CD8-positive, alpha-beta memory T cell (primary cell): ENCODE measurements at regions not wholly inside any gene's neighbourhood (a gene's known extent, or its start where the extent isn't known, plus 50 kb on each side); places are given as distances from the start of the nearest gene placed in this dataset.
"Not testable (repeated sequence)": the region's sequence is repeated elsewhere in the genome, so short reads cannot be mapped to it uniquely, and the experiment has no call there.

Experiments
- CTCF ChIA-PET: fragments of 350-600 bp; sonication (Branson Sonifier 250); formaldehyde crosslinking; loops from one replicate; lab custom pipeline; 2021; ENCODE audit warnings: antibody characterized with exemption; lab: Charles Lee
- POLR2A ChIA-PET: fragments of 350-600 bp; sonication (Branson Sonifier 250); formaldehyde crosslinking; loops from one replicate; lab custom pipeline; 2021; ENCODE audit warnings: antibody characterized with exemption; lab: Charles Lee
- DNase-seq, 5 donors: peaks; one replicate each; pipeline versions ENCODE4 v3.0.0 to v3.0.0-alpha.2; 2020 to 2022; ENCODE audit warnings: mixed read lengths in 1 of 5
- H3K27ac ChIP-seq: one replicate; pipeline ENCODE4 v1.7.0; 2013; ENCODE audit warnings: low read depth, mild to moderate bottlenecking, low read length, moderate library complexity
- H3K27me3 ChIP-seq: 2 replicates; pipeline ENCODE4 v1.7.0; 2013; ENCODE audit warnings: low read length, mild to moderate bottlenecking; ENCODE audit not compliant: insufficient read depth, poor library complexity, severe bottlenecking
- H3K36me3 ChIP-seq: 2 replicates; pipeline ENCODE4 v1.7.0; 2013; ENCODE audit warnings: mild to moderate bottlenecking, low read length, moderate library complexity; ENCODE audit not compliant: insufficient read depth
- H3K4me1 ChIP-seq: 2 replicates; pipeline ENCODE4 v1.7.0; 2013; ENCODE audit warnings: mild to moderate bottlenecking, low read length, moderate library complexity; ENCODE audit not compliant: insufficient read depth
- H3K4me3 ChIP-seq: 2 replicates; pipeline ENCODE4 v1.7.0; 2013; ENCODE audit warnings: mild to moderate bottlenecking, low read length
- H3K9me3 ChIP-seq: 2 replicates; pipeline ENCODE4 v1.7.0; 2013; ENCODE audit warnings: mild to moderate bottlenecking, low read length
- H3K27ac Mint-ChIP-seq, 8 donors: one replicate each; pipeline ENCODE4 v1.8.0; 2020 to 2021; ENCODE audit warnings: mixed read lengths in 8 of 8, mild to moderate bottlenecking in 6 of 8, inconsistent platforms in 3 of 8, moderate library complexity in 3 of 8
- H3K27me3 Mint-ChIP-seq, 2 donors: one replicate each; pipeline ENCODE4 v1.8.0; 2020 to 2021; ENCODE audit warnings: mixed read lengths in 2 of 2, mild to moderate bottlenecking in 1 of 2, moderate library complexity in 1 of 2
- H3K36me3 Mint-ChIP-seq, 3 donors: one replicate each; pipeline ENCODE4 v1.8.0; 2020 to 2021; ENCODE audit warnings: mixed read lengths in 3 of 3, inconsistent platforms in 1 of 3, mild to moderate bottlenecking in 1 of 3
- H3K4me1 Mint-ChIP-seq, 3 donors: one replicate each; pipeline ENCODE4 v1.8.0; 2020 to 2021; ENCODE audit warnings: mixed read lengths in 3 of 3, inconsistent platforms in 1 of 3, mild to moderate bottlenecking in 1 of 3
- H3K4me3 Mint-ChIP-seq, 7 donors: one replicate each; pipeline ENCODE4 v1.8.0; 2020 to 2021; ENCODE audit warnings: mixed read lengths in 7 of 7, mild to moderate bottlenecking in 6 of 7, moderate library complexity in 4 of 7, inconsistent platforms in 2 of 7
- H3K9me3 Mint-ChIP-seq, 5 donors: one replicate each; pipeline ENCODE4 v1.8.0; 2020 to 2022; ENCODE audit warnings: mixed read lengths in 5 of 5, mild to moderate bottlenecking in 3 of 5, moderate library complexity in 2 of 5, inconsistent platforms in 1 of 5

DNA sequence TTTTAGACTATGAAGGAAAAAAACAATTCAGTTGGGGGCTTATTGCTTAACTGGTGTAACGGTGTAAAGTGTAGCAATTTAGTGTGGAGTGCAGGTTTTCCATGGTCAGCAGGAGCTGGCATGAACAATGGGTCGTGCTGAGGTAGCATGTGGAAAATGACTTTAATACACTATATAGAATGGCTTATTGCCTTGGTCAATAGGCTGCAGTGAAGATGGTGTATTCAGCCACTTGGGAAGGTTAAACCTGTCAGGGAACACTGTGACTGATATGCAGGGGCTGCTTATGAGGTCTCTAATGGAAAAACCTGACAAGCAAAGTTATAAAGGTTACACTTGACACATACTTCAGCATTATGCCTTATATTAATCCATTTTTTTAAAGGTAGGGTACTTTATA is 764.7 kb upstream of the ARRDC3 start:
- no peak overlapping the region for H3K4me3 Mint-ChIP-seq
- POLR2A ChIA-PET = no interaction called here
- H3K9me3 Mint-ChIP-seq = peaks cover 0 to 15% (median 8%) of the 10 kb centered on the region in 5 donors
- H3K36me3 ChIP-seq = no peaks in the 10 kb centered on the region
- no peaks in the 10 kb centered on the region for H3K27me3 ChIP-seq
- no peaks in the 10 kb centered on the region for H3K27me3 Mint-ChIP-seq
- no peak overlapping the region for H3K4me3 ChIP-seq
- H3K4me1 Mint-ChIP-seq = no peaks in the 10 kb centered on the region
- no peak for DNase-seq
- CTCF ChIA-PET = no interaction called here
- no peaks in the 10 kb centered on the region for H3K4me1 ChIP-seq
- no peak overlapping the region for H3K27ac ChIP-seq
- no peaks in the 10 kb centered on the region for H3K9me3 ChIP-seq
- no peaks in the 10 kb centered on the region for H3K36me3 Mint-ChIP-seq
- H3K27ac Mint-ChIP-seq = no peak overlapping the region

DNA sequence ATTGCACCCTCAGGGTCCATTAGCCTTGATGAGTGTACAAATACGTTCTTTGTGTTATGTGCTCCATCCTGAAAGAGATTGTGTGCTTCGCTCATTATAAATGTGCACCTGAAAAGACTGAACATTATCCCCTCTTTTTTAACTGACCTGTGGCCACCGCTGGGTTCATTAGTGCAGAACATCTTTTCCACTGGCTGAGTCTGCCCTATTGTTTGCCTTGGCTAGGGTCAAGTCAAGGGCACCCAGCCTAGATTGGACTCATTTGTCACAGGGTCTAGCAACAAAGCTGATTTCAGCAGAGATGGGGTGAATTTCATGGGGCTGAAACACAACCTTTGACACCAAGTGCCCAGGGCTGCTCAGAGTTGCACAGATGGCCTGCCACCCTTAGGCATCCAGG is 764.1 kb upstream of the ARRDC3 start:
- ChIA-PET CTCF (no interaction called here), POLR2A (no interaction called here)
- Mint-ChIP-seq H3K4me1 (no peaks in the 10 kb centered on the region), H3K36me3 (no peaks in the 10 kb centered on the region), H3K27ac (no peak overlapping the region), H3K4me3 (no peak overlapping the region), H3K9me3 (peaks cover 0 to 16% (median 9%) of the 10 kb centered on the region in 5 donors), H3K27me3 (no peaks in the 10 kb centered on the region)
- Histone ChIP-seq H3K36me3 (no peaks in the 10 kb centered on the region), H3K9me3 (no peaks in the 10 kb centered on the region), H3K27ac (no peak overlapping the region), H3K4me3 (no peak overlapping the region), H3K4me1 (no peaks in the 10 kb centered on the region), H3K27me3 (no peaks in the 10 kb centered on the region)
- DNase-seq = no peak

DNA sequence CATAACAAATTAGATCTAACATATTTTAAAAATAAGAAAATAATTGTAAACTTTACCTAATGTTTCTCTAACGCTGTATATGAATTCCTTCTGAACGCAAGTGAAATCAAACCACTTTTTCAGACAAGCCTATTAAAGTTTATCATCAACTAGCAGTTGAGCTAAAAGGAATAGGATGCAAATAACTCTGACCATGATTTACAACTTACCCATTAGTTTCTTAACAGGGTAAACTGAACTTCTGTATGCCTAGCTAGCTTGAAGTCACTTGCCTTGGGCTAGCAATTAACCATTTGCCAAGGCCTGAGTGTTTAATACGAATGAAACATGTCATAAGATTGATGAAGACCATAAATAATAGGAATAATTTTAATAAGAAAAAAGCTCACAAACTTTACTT is 762.7 kb upstream of the ARRDC3 start:
- no peak overlapping the region for H3K27ac ChIP-seq
- no peak overlapping the region for H3K4me3 ChIP-seq
- no peaks in the 10 kb centered on the region for H3K27me3 ChIP-seq
- peaks cover 0 to 17% (median 8%) of the 10 kb centered on the region in 5 donors for H3K9me3 Mint-ChIP-seq
- no peaks in the 10 kb centered on the region for H3K36me3 Mint-ChIP-seq
- no peaks in the 10 kb centered on the region for H3K4me1 Mint-ChIP-seq
- H3K27ac Mint-ChIP-seq = no peak overlapping the region
- CTCF ChIA-PET = no interaction called here
- no peaks in the 10 kb centered on the region for H3K4me1 ChIP-seq
- DNase-seq = no peak
- H3K36me3 ChIP-seq = no peaks in the 10 kb centered on the region
- H3K27me3 Mint-ChIP-seq = no peaks in the 10 kb centered on the region
- no peak overlapping the region for H3K4me3 Mint-ChIP-seq
- H3K9me3 ChIP-seq = no peaks in the 10 kb centered on the region
- POLR2A ChIA-PET = no interaction called here

DNA sequence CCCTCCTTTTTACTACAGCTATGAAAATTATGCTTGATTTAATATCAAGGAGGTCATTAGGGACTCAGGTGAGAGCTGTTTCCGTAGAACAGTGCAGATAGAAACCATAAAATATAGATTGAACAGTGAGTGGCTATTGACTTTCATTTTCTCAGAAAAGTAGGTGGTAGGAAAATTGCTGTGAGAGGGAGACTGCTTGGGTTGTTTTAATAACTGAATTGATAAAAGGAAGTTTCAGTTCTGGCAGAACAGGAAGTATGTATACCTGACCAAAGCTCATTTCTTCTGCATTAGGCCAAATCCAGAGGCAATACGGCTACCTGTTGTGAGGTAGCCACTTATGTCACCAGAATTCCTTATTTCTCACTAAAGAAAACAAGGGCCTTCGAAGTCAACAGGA is 761.7 kb upstream of the ARRDC3 start:
- POLR2A ChIA-PET = no interaction called here
- no peak overlapping the region for H3K4me3 Mint-ChIP-seq

DNA sequence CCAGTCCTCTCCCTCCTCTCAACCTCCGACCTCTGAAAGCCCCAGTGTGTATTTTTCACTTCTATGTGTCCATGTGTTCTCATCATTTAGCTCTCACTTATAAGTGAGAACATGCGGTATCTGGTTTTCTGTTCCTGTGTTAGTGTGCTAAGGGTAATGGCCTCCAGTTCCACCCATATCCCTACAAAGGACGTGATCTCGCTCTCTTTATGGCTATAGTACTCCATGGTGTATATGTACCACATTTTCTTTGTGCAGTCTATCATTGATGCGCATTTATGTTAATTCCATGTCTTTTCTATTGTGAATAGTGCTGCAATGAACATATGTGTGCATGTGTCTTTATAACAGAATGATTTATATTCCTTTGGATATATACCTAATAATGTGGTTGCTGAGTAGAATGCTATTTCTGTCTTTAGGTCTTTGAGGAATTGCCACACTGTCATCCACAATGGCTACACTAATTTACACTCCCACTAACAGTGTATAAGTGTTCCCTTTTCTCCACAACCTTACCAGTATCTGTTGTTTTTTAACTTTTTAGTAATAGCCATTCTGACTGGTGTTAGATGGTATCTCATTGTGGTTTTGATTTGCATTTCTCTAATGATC is 749.3 kb upstream of the ARRDC3 start:
- H3K27me3 Mint-ChIP-seq, POLR2A ChIA-PET, CTCF ChIA-PET, H3K36me3 Mint-ChIP-seq, H3K4me3 ChIP-seq, H3K4me1 ChIP-seq, H3K4me1 Mint-ChIP-seq, DNase-seq, H3K36me3 ChIP-seq, H3K27ac ChIP-seq, H3K27ac Mint-ChIP-seq, H3K27me3 ChIP-seq, H3K4me3 Mint-ChIP-seq, H3K9me3 ChIP-seq: not testable (repeated sequence)
- peaks cover 0 to 15% (median 4%) of the 10 kb centered on the region in 5 donors for H3K9me3 Mint-ChIP-seq

More for the DNA sequence above, 761.7 kb upstream of the ARRDC3 start:
- H3K9me3 ChIP-seq = no peaks in the 10 kb centered on the region
- no peaks in the 10 kb centered on the region for H3K36me3 Mint-ChIP-seq
- CTCF ChIA-PET = no interaction called here
- no peaks in the 10 kb centered on the region for H3K4me1 Mint-ChIP-seq
- H3K27ac Mint-ChIP-seq = no peak overlapping the region
- H3K4me1 ChIP-seq = no peaks in the 10 kb centered on the region
- no peaks in the 10 kb centered on the region for H3K36me3 ChIP-seq
- H3K27ac ChIP-seq = no peak overlapping the region
- no peaks in the 10 kb centered on the region for H3K27me3 Mint-ChIP-seq
- H3K27me3 ChIP-seq = no peaks in the 10 kb centered on the region
- H3K4me3 ChIP-seq = no peak overlapping the region
- H3K9me3 Mint-ChIP-seq = peaks cover 0 to 17% (median 8%) of the 10 kb centered on the region in 5 donors
- DNase-seq = no peak

DNA sequence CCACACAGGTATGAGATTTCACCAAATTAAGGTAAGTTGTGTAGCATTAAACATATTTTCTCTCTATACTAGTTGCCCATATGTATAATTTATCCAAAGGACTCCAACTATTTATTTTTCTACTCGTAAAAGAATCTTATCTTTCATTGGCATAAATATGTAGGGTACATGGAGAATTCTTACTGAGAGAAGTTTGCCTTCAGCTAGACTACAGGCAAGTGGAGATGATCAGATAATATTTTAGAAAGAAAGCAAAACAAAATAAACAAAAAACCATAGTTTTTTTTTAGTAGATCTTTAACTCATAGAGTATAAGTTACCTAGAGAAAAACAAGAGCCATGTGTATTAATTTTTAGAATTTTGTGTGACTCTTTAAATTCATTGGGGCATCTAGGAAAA is 743.1 kb upstream of the ARRDC3 start:
- H3K36me3 Mint-ChIP-seq = no peaks in the 10 kb centered on the region
- Histone ChIP-seq H3K4me3 (no peak overlapping the region), H3K36me3 (no peaks in the 10 kb centered on the region), H3K27ac (no peak overlapping the region), H3K9me3 (no peaks in the 10 kb centered on the region), H3K4me1 (no peaks in the 10 kb centered on the region), H3K27me3 (no peaks in the 10 kb centered on the region)
- DNase-seq = no peak
- H3K4me1 Mint-ChIP-seq = no peaks in the 10 kb centered on the region
- no peaks in the 10 kb centered on the region for H3K27me3 Mint-ChIP-seq
- CTCF ChIA-PET = no interaction called here
- H3K9me3 Mint-ChIP-seq = peaks cover 0 to 12% (median 0%) of the 10 kb centered on the region in 5 donors
- POLR2A ChIA-PET = no interaction called here
- H3K4me3 Mint-ChIP-seq = no peak overlapping the region
- no peak overlapping the region for H3K27ac Mint-ChIP-seq

DNA sequence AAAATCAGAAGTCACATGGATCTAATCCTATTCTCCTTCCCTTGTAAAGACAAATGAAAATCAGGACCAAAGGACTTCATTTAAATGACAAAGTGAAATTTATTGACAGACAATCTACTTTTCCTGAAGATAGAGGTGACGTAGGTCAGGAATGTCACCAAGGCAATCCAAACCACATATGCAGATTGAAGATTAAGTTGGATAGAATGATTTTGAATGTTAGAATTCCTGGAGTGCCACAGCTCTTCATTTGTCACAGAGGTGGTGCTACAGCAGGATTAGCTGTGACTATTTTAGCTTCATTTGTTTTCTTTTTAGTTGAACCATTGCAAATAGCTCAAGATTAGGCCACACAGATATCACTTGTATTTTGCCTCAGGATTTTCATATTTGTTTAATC is 736.0 kb upstream of the ARRDC3 start:
- Histone ChIP-seq H3K4me1 (no peaks in the 10 kb centered on the region), H3K27me3 (no peaks in the 10 kb centered on the region), H3K9me3 (no peaks in the 10 kb centered on the region), H3K36me3 (no peaks in the 10 kb centered on the region), H3K27ac (no peak overlapping the region), H3K4me3 (no peak overlapping the region)
- no peaks in the 10 kb centered on the region for H3K4me1 Mint-ChIP-seq
- H3K27me3 Mint-ChIP-seq = no peaks in the 10 kb centered on the region
- no peaks in the 10 kb centered on the region for H3K36me3 Mint-ChIP-seq
- peaks cover 0 to 15% (median 0%) of the 10 kb centered on the region in 5 donors for H3K9me3 Mint-ChIP-seq
- ChIA-PET CTCF (interaction anchor here (0.7 kb wide), 1 partner anchor 15 kb away, joined by 3 read pairs; no protein-coding TSS in a partner anchor), POLR2A (no interaction called here)
- H3K4me3 Mint-ChIP-seq = no peak overlapping the region
- H3K27ac Mint-ChIP-seq = no peak overlapping the region
- no peak for DNase-seq

DNA sequence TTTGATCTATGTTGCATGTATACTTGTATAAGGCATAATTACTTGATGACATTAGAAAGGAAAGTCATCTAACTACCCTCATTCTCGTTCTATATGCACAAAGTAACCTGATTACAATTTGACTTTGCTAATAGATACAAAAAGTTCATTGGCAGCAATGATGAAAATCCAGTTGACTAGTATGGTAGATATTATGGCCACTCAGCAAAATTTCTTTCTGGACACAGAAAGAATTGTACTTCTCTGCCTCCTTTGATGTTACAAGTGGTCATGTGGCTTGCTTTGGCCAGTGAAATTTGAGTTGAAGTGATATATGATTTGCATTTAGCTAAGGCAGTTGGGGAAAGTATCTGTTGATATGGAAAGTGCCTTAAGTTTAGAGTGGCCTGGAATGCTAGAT is 723.7 kb upstream of the ARRDC3 start:
- H3K27ac ChIP-seq = no peak overlapping the region
- H3K27me3 ChIP-seq = no peaks in the 10 kb centered on the region
- no peak overlapping the region for H3K4me3 Mint-ChIP-seq
- no peak for DNase-seq
- H3K9me3 Mint-ChIP-seq = peaks cover 0 to 5% (median 3%) of the 10 kb centered on the region in 5 donors
- no peaks in the 10 kb centered on the region for H3K4me1 ChIP-seq
- H3K36me3 ChIP-seq = no peaks in the 10 kb centered on the region
- CTCF ChIA-PET = no interaction called here
- no peaks in the 10 kb centered on the region for H3K4me1 Mint-ChIP-seq
- POLR2A ChIA-PET = no interaction called here
- H3K4me3 ChIP-seq = no peak overlapping the region
- no peaks in the 10 kb centered on the region for H3K9me3 ChIP-seq
- no peak overlapping the region for H3K27ac Mint-ChIP-seq
- H3K27me3 Mint-ChIP-seq = no peaks in the 10 kb centered on the region
- H3K36me3 Mint-ChIP-seq = no peaks in the 10 kb centered on the region
